Stimulated activated CD4-positive, alpha-beta T cell treated with anti-CD3 and anti-CD28 coated beads, TNF-alpha, amount 100 ng/mL, for 48 hours (primary cell): ENCODE measurements at regions not wholly inside any gene's neighbourhood (a gene's known extent, or its start where the extent isn't known, plus 50 kb on each side); places are given as distances from the start of the nearest gene placed in this dataset.
"Not testable (repeated sequence)": the region's sequence is repeated elsewhere in the genome, so short reads cannot be mapped to it uniquely, and the experiment has no call there.

ENCODE experiments used
- DNase-seq, 3 donors: peaks; one replicate each; pipeline ENCODE4 v3.0.0-alpha.2; 2020; ENCODE audit warnings: low read depth in 3 of 3

DNA sequence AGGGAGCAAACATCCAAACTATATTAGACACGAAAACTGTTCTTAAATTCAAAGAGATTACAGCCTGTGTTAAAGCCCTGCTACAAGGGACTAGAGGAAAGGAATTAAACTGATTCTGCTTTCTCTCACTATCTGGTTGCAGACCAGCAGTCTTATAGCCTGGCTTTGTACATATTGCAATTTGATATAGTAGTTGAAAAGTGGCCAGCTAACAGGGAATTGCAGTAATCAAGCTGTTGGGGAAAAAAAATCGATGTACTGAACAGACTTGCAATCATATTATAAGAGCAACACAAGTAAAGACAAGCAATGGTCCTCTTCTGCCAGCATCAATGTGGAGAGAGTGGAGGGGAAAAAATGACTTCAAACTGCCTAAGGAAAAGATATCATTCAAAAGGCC, 364.4 kb upstream of the EPHA5 start:
- no peak for DNase-seq

DNA sequence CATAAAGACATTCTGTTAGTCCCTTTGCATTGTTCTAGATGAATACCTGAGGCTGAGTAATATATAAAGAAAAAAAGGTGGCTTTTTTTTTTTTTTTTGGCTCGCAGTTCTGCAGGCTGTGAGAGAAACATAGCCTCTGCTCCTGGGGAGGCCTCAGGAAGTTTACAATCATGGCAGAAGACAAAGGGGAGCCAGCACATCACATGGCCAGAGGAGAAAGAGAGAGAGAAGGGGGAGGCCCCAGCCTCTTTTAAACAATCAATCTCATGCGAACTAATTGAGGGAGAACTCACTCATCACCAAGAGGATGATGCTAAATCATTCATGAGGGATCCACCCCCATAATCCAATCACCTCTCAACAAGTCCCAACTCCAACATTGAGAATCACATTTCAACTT, 364.0 kb upstream of the EPHA5 start:
- no peak for DNase-seq

DNA sequence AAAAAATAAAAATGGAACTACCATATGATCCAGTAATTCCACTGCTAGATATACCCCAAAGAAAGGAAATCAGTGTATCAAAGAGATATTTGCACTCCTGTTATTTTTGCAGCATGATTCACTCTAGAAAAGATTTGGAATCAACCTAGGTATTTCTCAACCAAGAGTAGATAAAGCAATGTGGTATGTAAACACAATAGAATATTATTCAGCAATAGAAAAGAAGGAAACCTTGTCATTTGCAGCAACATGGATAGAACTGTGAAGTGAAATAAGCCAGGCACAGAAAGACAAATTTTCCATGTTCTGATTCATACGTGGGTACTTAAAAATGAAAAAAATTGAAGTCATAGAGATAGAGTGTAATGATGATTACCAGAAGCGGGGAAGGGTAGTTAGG, 362.3 kb upstream of the EPHA5 start:
- DNase-seq, result no peak

DNA sequence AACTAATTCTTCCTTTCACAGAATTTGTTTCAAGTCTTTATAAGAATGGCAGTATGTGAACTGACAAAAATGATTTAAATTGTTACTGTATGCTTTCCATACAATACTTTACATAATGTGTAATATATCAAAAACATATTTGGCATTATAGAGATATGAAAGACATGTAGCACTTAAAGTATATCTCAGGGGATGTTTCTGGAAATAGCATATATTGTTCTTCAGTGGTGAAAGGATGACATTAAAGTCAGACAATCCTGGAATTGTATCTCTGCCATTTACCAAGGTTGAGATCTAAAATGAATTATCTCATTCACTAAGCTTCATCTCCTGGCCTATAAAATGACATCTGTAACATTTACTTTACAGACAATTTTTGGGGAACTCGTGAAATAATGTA, 358.4 kb upstream of the EPHA5 start:
- no peak for DNase-seq

DNA sequence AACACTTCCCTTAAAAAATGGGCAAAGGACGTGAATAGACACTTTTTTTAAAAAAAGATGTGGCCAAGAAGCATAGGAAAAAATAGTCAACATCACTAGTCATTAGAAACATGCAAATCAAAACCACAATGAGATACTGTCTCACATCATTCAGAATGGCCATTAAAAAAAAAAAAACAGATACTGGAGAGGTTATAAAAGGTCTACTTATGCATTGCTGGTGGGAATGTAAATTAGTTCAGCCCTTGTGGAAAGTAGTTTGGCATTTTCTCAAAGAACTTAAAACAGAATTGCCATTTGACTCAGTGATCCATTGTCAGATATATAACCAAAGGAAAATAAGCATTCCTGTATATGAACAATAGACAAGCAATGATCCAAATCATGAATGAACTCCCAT, 352.8 kb upstream of the EPHA5 start:
- no peak for DNase-seq

DNA sequence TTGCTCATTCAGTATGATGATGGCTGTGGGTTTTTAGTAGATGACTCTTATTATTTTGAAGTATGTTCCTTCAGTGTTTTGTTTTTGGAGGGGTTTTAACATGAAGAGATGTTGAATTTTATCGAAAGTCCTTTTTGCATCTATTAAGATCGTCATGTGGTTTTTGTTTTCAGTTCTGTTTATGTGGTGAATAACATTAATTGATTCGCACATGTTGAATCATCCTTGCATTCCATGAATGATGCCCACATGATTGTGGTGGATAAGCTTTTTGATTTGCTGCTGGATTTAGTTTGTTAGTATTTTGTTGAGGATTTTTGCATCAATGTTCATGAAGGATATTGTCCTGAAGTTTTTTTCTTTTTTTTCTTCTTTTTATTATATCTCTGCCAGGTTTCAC, 347.4 kb upstream of the EPHA5 start:
- no peak for DNase-seq

DNA sequence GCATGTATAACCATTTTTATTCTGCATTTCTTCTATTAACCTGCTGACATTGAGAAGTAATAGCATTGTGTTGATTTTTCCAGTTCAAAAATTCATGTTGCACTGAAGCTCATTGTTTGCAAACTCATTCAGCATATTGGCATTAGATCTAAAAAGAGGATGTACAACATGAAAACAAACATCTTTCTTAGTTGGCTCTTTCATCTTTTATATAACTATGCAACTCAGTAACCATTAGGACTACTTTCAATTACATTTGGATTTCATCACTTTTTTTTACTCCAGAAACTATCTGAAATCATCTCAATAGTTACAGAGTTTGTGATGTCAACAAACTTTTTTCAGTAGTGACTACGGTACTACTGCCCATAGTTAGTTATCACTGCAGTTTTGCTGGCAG, 346.0 kb upstream of the EPHA5 start:
- DNase-seq, result no peak

DNA sequence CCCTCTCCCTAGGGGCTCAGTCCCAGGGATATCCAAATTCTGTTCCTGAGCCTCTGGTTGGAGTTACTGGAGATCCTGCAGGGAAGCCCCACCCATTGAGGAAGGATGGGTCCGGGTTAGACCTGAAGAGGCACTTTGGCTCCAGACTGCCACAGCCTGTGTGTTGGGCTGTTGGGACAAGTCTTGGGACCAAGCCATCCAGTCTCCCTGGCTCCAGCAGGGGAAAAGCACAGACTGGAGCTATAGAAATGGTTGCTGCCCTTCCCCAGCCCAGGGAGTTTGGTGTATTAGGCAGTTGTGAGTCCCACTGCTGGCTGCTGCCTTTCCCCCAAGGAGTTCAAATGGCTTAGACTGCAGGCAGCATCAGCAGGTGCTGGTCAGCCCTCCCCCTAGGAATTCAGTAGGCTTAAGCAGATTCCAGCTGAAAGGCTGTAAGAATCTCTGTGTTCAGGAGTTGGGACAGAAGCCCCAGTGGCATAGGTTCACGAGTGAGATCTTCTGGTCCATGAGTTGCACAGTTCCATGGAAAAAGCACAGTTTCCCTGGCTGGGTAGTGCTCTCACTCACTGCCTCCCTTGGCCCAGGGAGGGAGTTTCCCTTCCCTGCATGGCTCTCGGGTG, 344.0 kb upstream of the EPHA5 start:
- DNase-seq, result no peak

DNA sequence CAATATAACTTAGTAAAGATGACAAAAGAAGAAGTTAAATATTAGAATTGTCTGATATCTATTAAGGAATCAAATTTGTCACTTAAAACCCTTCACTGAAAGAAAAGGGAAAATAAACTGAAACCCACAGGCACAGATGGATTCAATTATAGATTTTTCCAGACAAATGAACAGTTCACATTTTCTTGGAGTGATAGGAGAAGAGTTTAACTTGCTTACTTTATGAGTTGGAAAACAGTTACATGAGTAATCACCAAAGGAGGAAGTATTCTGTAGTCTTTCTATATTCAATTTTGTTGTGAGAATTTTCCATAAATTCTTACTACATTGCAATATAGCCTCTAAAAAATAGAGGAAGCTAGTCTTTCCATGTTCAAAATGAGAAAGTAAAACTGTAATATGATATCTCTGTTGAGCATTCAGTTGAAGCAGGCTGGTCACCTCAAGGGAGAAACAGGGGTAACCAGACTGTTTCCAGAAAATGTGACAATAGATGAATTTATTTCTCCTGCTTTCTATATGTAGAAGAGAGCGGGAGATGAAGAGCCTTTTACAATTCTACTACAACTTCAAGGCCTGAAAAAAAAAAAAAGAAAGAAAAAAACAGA, 330.3 kb upstream of the EPHA5 start:
- DNase-seq, result no peak

DNA sequence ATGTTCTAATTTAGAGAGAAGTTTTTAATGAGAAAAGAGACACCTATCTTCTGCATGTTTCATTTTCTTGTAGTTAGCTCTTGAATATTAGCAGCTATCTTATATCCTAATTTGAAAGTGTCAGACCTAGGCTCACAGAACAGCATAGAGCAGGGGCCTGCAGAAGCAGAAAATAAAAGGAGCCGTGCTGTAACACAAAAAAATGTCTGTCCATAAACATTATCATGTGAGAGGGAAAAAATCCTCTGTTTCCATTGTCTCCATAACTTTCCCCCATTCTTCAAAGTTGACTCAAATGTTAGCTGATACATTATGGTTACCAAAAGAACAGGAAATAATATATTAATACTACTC, 329.2 kb upstream of the EPHA5 start:
- no peak for DNase-seq

DNA sequence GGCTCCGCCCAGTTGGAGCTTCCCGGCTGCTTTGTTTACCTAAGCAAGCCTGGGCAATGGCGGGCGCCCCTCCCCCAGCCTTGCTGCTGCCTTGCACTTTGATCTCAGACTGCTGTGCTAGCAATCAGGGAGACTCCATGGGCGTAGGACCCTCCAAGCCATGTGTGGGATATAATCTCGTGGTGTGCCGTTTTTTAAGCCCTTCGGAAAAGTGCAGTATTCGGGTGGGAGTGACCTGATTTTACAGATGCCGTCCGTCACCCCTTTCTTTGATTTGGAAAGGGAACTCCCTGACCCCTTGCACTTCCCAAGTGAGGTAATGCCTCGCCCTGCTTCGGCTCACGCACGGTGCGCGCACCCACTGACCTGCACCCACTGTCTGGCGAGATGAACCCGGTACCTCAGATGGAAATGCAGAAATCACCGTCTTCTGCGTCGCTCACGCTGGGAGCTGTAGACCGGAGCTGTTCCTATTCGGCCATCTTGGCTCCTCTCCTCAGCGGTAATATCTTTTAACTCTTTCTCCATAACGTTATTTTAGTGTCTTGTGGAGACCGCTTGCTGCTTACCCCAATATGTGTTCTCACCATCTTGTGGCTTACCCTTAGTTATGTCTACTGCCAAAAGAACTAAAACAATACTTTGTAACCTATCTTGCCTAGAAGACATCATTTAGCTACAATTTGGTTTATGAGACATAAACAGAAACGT, 328.7 kb upstream of the EPHA5 start:
- DNase-seq, result not testable (repeated sequence)

DNA sequence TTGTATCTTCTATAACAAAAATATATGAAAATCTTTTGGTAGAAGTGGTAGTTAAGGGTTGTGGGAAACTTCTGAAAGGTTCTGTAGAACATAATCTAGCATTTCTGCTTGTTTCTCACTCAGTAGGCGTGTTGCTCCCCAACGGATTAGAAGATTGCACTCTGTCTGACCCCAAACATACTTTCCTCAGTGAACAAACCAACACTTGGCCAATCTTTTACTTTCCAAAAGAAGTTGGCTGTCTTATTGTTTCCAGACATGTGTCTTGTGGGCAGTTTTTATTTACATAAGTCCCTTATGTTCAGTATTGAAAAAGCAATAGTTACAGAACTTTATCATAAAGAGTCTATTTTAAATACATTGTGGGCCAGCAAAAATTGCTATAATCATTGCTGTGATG, 312.8 kb upstream of the EPHA5 start:
- no peak for DNase-seq

DNA sequence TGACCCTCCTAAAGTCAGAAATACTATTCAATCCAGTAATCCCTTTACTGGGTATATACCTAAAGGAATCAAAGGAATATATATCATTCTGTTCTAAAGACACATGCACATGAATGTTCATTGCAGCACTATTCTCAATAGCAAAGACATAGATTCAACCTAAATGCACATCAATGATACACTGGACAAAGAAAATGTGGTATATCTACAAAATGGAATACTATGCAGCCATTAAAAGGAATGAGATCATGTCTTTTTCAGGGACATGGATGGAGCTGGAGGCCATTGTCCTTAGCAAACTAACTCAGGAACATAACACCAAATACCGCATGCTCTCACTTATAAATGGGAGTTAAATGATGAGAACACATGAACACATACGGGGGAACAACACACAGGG, 306.0 kb upstream of the EPHA5 start:
- DNase-seq, result no peak

DNA sequence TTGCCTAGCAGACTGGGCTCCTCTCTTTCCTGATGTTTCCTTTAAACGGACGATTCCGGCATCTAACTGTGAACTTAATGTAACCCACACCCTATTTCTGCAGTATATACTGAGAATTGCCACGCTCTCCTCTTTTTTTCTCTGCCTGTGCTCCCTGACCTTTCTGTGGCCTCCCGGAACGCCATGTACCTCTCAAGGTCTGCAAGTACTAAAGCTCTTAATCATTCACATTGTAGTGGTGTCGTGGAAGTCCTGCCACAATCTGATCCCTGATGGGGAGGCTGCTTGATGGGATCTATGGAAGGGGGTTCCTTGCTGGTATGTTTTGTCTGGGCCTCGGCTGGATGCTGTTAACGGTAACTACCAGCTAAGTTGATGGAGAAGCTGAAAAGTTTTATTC, 302.9 kb upstream of the EPHA5 start:
- no peak for DNase-seq

DNA sequence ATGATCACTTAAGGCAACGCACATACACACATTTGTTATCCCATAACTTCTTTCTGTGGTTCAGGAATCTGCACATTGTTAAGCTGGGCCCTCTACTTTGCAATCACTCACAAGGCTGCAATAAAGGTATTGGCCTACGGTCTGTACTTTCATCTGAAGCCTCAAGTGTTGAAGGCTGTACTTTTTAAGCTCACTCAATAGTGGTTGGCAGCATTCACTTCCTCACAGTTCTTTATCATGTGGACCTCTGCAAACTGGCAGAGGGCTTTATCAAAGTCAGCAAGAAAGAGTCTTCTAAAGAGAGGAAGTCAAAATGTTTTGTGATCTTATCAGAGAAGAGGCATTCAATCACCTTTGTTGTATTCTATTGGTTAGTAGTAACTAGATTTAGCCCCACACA, 301.4 kb upstream of the EPHA5 start:
- no peak for DNase-seq

DNA sequence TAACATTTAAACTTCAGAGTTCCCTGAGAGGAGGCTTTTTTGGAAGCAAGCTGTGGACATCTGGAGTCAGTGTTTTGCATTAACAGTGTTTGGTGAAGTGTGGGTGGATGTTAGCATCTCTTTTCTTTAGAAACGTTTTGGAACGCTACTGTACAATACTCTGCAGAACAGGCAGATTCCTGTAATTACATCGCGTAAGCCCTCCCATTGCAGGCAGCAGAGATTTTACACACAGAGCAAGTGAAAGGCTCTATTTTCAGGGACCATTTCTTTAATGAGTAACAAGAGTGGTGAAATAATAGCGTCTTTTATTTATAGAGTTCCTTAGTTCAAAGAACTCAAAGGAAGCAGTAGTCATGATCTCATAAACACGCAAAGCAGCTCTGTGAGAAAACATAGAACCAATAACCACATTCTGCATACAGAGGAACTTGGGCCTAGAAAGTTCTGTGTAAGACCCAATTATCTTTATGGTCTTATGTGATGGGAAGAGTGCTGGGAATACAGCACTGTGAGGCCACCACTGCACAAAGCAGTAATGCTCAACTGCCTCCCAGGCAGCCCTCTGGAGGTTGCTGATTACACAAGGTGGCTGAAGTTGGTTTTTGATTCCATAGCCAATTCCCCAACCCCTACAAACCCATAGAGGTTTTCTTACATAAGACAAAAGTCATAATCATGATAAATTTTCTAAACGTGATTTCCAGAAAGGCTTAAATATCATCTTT, 298.7 kb upstream of the EPHA5 start:
- DNase-seq, result no peak

DNA sequence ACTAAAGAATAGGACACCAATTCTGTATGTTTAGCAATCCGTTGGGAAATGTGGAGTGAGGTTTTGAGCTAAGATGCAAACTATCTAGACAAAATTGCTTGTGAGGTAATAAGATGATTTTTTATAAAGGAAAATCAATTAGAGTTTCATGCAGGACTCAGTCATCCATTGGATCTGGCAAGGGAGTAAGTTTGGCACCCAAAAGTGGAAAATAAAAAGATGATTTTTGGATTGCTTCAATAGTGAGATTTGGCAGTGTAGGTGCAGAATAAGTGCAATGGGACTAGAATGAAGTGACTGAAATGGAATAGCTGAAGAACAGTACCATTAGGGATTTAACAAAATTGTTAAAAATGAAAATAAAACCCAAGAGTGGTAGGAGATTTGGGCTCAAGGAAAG, 290.5 kb upstream of the EPHA5 start:
- no peak for DNase-seq

DNA sequence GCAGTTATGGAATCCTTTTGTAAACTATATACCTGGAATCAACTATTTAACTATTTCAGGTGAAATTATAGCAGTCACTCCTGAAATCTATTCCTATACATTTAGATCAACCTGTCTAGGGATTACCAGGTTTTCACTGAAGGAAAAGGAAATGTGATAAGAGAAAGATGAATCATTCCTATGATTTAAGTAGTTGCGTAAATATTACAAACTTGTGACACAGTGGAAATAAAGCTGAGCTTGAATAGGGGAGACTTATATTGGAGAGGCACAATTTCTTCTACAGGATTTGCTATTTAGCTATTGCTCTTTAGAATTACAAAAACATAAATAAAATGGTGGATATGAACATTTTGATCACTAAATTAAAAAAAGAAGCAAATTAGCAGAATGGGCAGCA, 284.1 kb upstream of the EPHA5 start:
- DNase-seq, result no peak

DNA sequence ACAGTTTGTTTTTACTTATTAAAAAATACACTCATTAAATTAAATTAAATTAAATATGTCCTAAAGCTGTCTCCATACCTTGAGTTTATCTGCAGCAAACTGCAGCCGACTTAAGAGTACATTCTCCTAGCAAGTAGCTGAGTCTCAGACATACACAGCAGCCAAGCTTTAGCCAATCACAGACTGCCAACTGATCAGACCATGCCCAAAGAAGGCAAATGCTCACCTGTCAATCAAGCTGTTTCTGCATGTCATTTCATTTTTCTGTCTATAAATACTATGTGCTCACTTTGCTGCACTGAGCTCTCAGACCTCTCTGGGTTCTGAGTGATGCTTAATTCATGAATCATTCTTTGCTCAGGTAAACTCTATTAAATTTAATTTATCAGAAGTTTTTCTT, 280.9 kb upstream of the EPHA5 start:
- no peak for DNase-seq

DNA sequence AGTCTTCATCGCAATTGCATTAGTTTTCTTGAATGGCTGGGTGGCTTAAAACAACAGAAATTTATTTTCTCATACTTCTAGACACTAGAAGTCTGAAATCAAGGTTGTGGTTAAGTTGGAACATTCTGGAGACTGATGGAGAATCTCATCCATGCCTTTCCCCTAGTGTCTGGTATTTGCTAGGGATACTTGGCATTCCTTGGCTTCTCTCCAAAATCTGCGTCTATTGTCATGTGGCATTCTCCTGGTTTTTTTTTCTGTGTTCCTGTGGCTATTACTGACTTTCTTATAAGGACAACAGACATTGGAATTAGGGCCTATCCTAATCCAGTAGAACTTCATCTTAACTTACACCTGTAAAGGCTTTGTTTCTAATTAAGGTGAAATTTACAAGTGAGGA, 272.8 kb upstream of the EPHA5 start:
- DNase-seq, result no peak

DNA sequence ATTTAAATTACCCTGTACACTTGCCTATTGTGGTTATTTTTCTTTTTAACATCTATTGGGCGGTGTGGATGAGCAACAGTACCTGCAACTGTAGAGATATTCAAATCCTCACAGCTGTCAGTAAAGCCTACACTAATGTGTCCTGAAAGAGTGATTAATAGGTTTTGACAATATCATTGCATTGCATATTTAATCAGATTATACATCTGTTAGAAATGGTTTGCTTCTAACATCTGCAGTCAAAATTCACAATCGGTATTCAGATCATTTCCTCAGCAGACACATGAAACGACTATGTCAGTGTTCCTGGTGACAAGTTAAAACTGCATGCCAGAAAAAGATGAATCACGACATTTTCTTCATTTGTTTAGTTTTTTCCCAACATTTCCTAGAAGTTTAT, 254.6 kb upstream of the EPHA5 start:
- no peak for DNase-seq

DNA sequence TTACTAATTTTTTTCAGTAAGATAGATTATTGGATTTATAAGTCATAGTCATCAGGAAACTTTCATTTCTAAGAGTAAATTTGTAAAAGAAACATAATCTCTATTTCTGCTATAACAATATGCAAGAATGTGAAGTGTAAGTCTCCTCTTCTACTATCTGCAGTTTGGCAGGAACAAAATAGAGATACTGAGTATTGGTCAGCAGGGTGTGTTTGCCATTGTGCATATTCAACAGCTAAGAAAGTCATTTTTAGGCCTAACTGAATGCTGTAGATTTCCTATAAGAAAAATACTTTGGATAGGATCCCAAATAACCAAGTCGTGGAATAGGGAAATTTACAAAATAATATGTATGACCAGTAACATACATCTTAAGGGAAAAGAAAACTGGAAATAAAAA, 253.3 kb upstream of the EPHA5 start:
- no peak for DNase-seq

DNA sequence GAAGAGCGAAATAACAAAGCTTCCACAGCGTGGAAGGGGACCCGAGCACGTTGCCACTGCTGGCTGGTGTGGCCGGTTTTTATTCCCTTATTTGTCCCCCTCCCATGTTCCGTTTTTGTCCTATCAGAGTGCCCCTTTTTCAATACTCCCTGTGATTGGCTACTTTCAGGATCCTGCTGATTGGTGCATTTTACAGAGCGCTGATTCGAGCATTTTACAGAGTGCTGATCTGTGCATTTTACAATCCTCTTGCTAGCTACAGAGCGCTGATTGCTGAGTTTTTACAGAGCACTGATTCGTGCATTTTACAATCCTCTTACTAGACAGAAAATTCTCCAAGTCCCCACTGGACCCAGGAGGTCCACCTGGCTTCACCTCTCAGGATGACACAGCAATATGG, 250.9 kb upstream of the EPHA5 start:
- DNase-seq, result no peak
